T-cell (primary cell): ENCODE measurements at regions not wholly inside any gene's neighbourhood (a gene's known extent, or its start where the extent isn't known, plus 50 kb on each side); places are given as distances from the start of the nearest gene placed in this dataset.

ENCODE experiments used
- ATAC-seq, 4 experiments: fragments of 200-7000 bp in 3 of 4; fragments of 150-1000 bp in 1 of 4; cut with Tn5 transposase; replicated peaks in 1 of 4; 1 replicate in 3 of 4; 2 replicates in 1 of 4; pipeline ENCODE4 v1.10.0; 2021; ENCODE audit warnings: moderate library complexity in 3 of 4, mild to moderate bottlenecking in 2 of 4, moderate number of reproducible peaks in 1 of 4
- CTCF ChIA-PET, 2 donors: fragments of 300-600 bp; sonication (Branson Sonifier 250); formaldehyde crosslinking; loops; one replicate each; lab custom pipeline; 2022; ENCODE audit warnings: antibody characterized with exemption in 2 of 2; lab: Charles Lee
- POLR2A ChIA-PET, 2 donors: fragments of 300-600 bp; sonication (Branson Sonifier 250); formaldehyde crosslinking; loops; one replicate each; lab custom pipeline; 2022; ENCODE audit warnings: antibody characterized with exemption in 2 of 2; lab: Charles Lee
- DNase-seq, 35 experiments: peaks; one replicate each; pipeline versions ENCODE4 v3.0.0 to v3.0.0-alpha.2; 2013 to 2023
- H3K27ac ChIP-seq: one replicate; pipeline ENCODE4 v1.5.1; 2013; ENCODE audit warnings: low read length
- H3K27me3 ChIP-seq, 2 experiments: replicated peaks in 1 of 2; 1 replicate in 1 of 2; 2 replicates in 1 of 2; pipeline versions ENCODE4 v1.6.1 to v1.7.0; 2013; ENCODE audit warnings: low read length in 1 of 2, mixed read lengths in 1 of 2; ENCODE audit not compliant: control insufficient read depth in 2 of 2, insufficient read depth in 2 of 2; ENCODE audit errors: extremely low read depth in 1 of 2
- H3K36me3 ChIP-seq, 2 donors: 1 replicate in 1 of 2; 2 replicates in 1 of 2; pipeline versions ENCODE4 v1.6.1 to v1.7.0; 2013; ENCODE audit warnings: low read length in 1 of 2; ENCODE audit not compliant: control insufficient read depth in 2 of 2, insufficient read depth in 1 of 2; ENCODE audit errors: extremely low read depth in 1 of 2
- H3K4me1 ChIP-seq, 2 experiments: 1 replicate in 1 of 2; 2 replicates in 1 of 2; pipeline versions ENCODE4 v1.6.1 to v1.7.0; 2013; ENCODE audit warnings: low read length in 2 of 2, mixed read lengths in 1 of 2; ENCODE audit not compliant: insufficient read depth in 2 of 2, control insufficient read depth in 1 of 2; ENCODE audit errors: extremely low read depth in 1 of 2
- H3K4me3 ChIP-seq, 2 donors: 1 replicate in 1 of 2; 2 replicates in 1 of 2; pipeline versions ENCODE4 v1.5.1 to v1.7.0; 2013; ENCODE audit warnings: mild to moderate bottlenecking in 2 of 2, low read length in 1 of 2, moderate library complexity in 1 of 2; ENCODE audit not compliant: control insufficient read depth in 1 of 2; ENCODE audit errors: extremely low read depth in 1 of 2
- H3K9me3 ChIP-seq: 2 replicates; pipeline ENCODE4 v1.7.0; 2013
- H3K27ac Mint-ChIP-seq, 2 donors: one replicate each; pipeline ENCODE4 v1.8.0; 2020 to 2021; ENCODE audit warnings: mild to moderate bottlenecking in 2 of 2, mixed read lengths in 2 of 2
- H3K27me3 Mint-ChIP-seq, 2 donors: one replicate each; pipeline ENCODE4 v1.8.0; 2021 to 2022; ENCODE audit warnings: mixed read lengths in 2 of 2
- H3K36me3 Mint-ChIP-seq: one replicate; pipeline ENCODE4 v1.8.0; 2021; ENCODE audit warnings: mixed read lengths
- H3K4me1 Mint-ChIP-seq, 3 donors: one replicate each; pipeline ENCODE4 v1.8.0; 2020 to 2022; ENCODE audit warnings: mixed read lengths in 3 of 3, mild to moderate bottlenecking in 1 of 3
- H3K4me3 Mint-ChIP-seq, 3 donors: one replicate each; pipeline ENCODE4 v1.8.0; 2020 to 2022; ENCODE audit warnings: mild to moderate bottlenecking in 3 of 3, mixed read lengths in 3 of 3, moderate library complexity in 3 of 3
- H3K9me3 Mint-ChIP-seq, 3 donors: one replicate each; pipeline ENCODE4 v1.8.0; 2020 to 2022; ENCODE audit warnings: mixed read lengths in 3 of 3
- WGBS: methylation state at CpG from one replicate; pipeline ENCODE4 v1.1.5; 2013; ENCODE audit warnings: missing lambda C conversion rate; ENCODE audit not compliant: insufficient coverage; 5-methylcytosine and 5-hydroxymethylcytosine counted together

- WGBS = 9% methylated on average over 1 of the region's 2 CpGs
- no peak for ATAC-seq
- Histone ChIP-seq H3K9me3 (no peaks in the 10 kb centered on the region), H3K27me3 (no peaks in the 10 kb centered on the region), H3K36me3 (no peaks in the 10 kb centered on the region), H3K4me1 (no peaks in the 10 kb centered on the region), H3K27ac (no peak overlapping the region), H3K4me3 (no peak overlapping the region)
- CTCF ChIA-PET = no interaction called here
- Mint-ChIP-seq H3K27ac (no peak overlapping the region), H3K4me1 (no peaks in the 10 kb centered on the region), H3K9me3 (peaks cover 0 to 6% (median 0%) of the 10 kb centered on the region in 3 donors), H3K27me3 (no peaks in the 10 kb centered on the region), H3K36me3 (no peaks in the 10 kb centered on the region), H3K4me3 (no peak overlapping the region)
- no peak for DNase-seq
- POLR2A ChIA-PET = no interaction called here
Measured at GRCh38 chr20:39474879-39475278, 512.7 kb downstream of the DHX35 start.

GRCh38 chr20:39473536-39473935 lies 511.4 kb downstream of the DHX35 start:
- CTCF ChIA-PET = no interaction called here

GRCh38 chr20:39468703-39469102 lies 506.6 kb downstream of the DHX35 start:
- no peak overlapping the region for H3K4me3 ChIP-seq
- H3K4me1 ChIP-seq = no peaks in the 10 kb centered on the region
- H3K36me3 Mint-ChIP-seq = no peaks in the 10 kb centered on the region
- H3K27me3 Mint-ChIP-seq = peaks cover 2 to 5% of the 10 kb centered on the region in 2 donors
- no peak overlapping the region for H3K4me3 Mint-ChIP-seq
- H3K27ac ChIP-seq = no peak overlapping the region
- H3K9me3 Mint-ChIP-seq = peaks cover 5 to 11% (median 8%) of the 10 kb centered on the region in 3 donors
- ATAC-seq (no peak), DNase-seq (no peak)
- no peaks in the 10 kb centered on the region for H3K9me3 ChIP-seq
- no CpG with 5 or more reads among the region's 2 CpGs for WGBS
- H3K36me3 ChIP-seq = no peaks in the 10 kb centered on the region
- no peaks in the 10 kb centered on the region for H3K4me1 Mint-ChIP-seq
- POLR2A ChIA-PET = no interaction called here
- no peaks in the 10 kb centered on the region for H3K27me3 ChIP-seq
- CTCF ChIA-PET = no interaction called here
- no peak overlapping the region for H3K27ac Mint-ChIP-seq

More at GRCh38 chr20:39473536-39473935, 511.4 kb downstream of the DHX35 start:
- Mint-ChIP-seq H3K4me1 (no peaks in the 10 kb centered on the region), H3K9me3 (peaks cover 0 to 11% (median 8%) of the 10 kb centered on the region in 3 donors), H3K36me3 (no peaks in the 10 kb centered on the region), H3K27me3 (no peaks in the 10 kb centered on the region), H3K27ac (no peak overlapping the region), H3K4me3 (no peak overlapping the region)
- DNase-seq = no peak
- H3K9me3 ChIP-seq = no peaks in the 10 kb centered on the region
- no peaks in the 10 kb centered on the region for H3K4me1 ChIP-seq
- 93% methylated on average over 2 of the region's 4 CpGs for WGBS
- POLR2A ChIA-PET = no interaction called here
- H3K27me3 ChIP-seq = no peaks in the 10 kb centered on the region
- H3K36me3 ChIP-seq = no peaks in the 10 kb centered on the region
- no peak overlapping the region for H3K27ac ChIP-seq
- ATAC-seq = no peak
- no peak overlapping the region for H3K4me3 ChIP-seq

GRCh38 chr20:39464238-39464637 lies 502.1 kb downstream of the DHX35 start:
- ChIA-PET POLR2A (no interaction called here), CTCF (no interaction called here)
- Mint-ChIP-seq H3K9me3 (peaks cover under 1 to 5% (median 4%) of the 10 kb centered on the region in 3 donors), H3K27me3 (peaks cover 6 to 9% of the 10 kb centered on the region in 2 donors), H3K27ac (no peak overlapping the region), H3K4me1 (no peaks in the 10 kb centered on the region), H3K4me3 (no peak overlapping the region), H3K36me3 (no peaks in the 10 kb centered on the region)
- no peaks in the 10 kb centered on the region for H3K36me3 ChIP-seq
- DNase-seq = no peak
- no peak for ATAC-seq
- no peaks in the 10 kb centered on the region for H3K27me3 ChIP-seq
- H3K4me1 ChIP-seq = no peaks in the 10 kb centered on the region
- no peak overlapping the region for H3K27ac ChIP-seq
- H3K4me3 ChIP-seq = no peak overlapping the region
- WGBS = no CpG with 5 or more reads among the region's 1 CpG
- H3K9me3 ChIP-seq = no peaks in the 10 kb centered on the region

- Mint-ChIP-seq H3K4me1 (no peaks in the 10 kb centered on the region), H3K27ac (no peak overlapping the region), H3K4me3 (no peak overlapping the region), H3K36me3 (no peaks in the 10 kb centered on the region), H3K9me3 (peaks cover 0 to 8% (median 0%) of the 10 kb centered on the region in 3 donors), H3K27me3 (peaks cover 6 to 14% of the 10 kb centered on the region in 2 donors)
- ChIA-PET POLR2A (no interaction called here), CTCF (no interaction called here)
- H3K36me3 ChIP-seq = no peaks in the 10 kb centered on the region
- no peak for ATAC-seq
- no peaks in the 10 kb centered on the region for H3K9me3 ChIP-seq
- H3K4me1 ChIP-seq = no peaks in the 10 kb centered on the region
- H3K27me3 ChIP-seq = no peaks in the 10 kb centered on the region
- WGBS = 51% methylated on average over 2 of the region's 5 CpGs
- H3K27ac ChIP-seq = no peak overlapping the region
- no peak for DNase-seq
- H3K4me3 ChIP-seq = no peak overlapping the region
Measured at GRCh38 chr20:39462416-39462945, 500.3 kb downstream of the DHX35 start.

GRCh38 chr20:39458452-39458851 lies 496.3 kb downstream of the DHX35 start:
- DNase-seq (no peak), ATAC-seq (no peak)
- ChIA-PET CTCF (no interaction called here), POLR2A (no interaction called here)
- H3K27ac ChIP-seq = no peak overlapping the region
- H3K4me3 Mint-ChIP-seq = no peak overlapping the region
- WGBS = 90% methylated on average over 1 of the region's 1 CpG
- H3K36me3 Mint-ChIP-seq = no peaks in the 10 kb centered on the region
- H3K9me3 Mint-ChIP-seq = peaks cover 0 to 6% (median 0%) of the 10 kb centered on the region in 3 donors
- no peaks in the 10 kb centered on the region for H3K36me3 ChIP-seq
- peaks cover 4 to 13% of the 10 kb centered on the region in 2 donors for H3K27me3 Mint-ChIP-seq
- H3K4me1 ChIP-seq = no peaks in the 10 kb centered on the region
- no peak overlapping the region for H3K27ac Mint-ChIP-seq
- H3K4me1 Mint-ChIP-seq = no peaks in the 10 kb centered on the region
- H3K9me3 ChIP-seq = no peaks in the 10 kb centered on the region
- no peaks in the 10 kb centered on the region for H3K27me3 ChIP-seq
- H3K4me3 ChIP-seq = no peak overlapping the region

GRCh38 chr20:39453890-39454289 lies 491.7 kb downstream of the DHX35 start:
- CTCF ChIA-PET = no interaction called here
- peaks cover 0 to 9% of the 10 kb centered on the region in 2 donors for H3K27me3 Mint-ChIP-seq
- H3K27me3 ChIP-seq = no peaks in the 10 kb centered on the region
- no peak overlapping the region for H3K27ac Mint-ChIP-seq
- no peaks in the 10 kb centered on the region for H3K4me1 ChIP-seq
- H3K4me3 Mint-ChIP-seq = no peak overlapping the region
- DNase-seq = no peak
- no peak overlapping the region for H3K27ac ChIP-seq
- H3K36me3 Mint-ChIP-seq = no peaks in the 10 kb centered on the region
- ATAC-seq = no peak
- peaks cover 0 to 6% (median 4%) of the 10 kb centered on the region in 3 donors for H3K9me3 Mint-ChIP-seq
- H3K9me3 ChIP-seq = no peaks in the 10 kb centered on the region
- POLR2A ChIA-PET = no interaction called here
- H3K36me3 ChIP-seq = no peaks in the 10 kb centered on the region
- H3K4me3 ChIP-seq = no peak overlapping the region
- H3K4me1 Mint-ChIP-seq = no peaks in the 10 kb centered on the region
- 65% methylated on average over 6 of the region's 6 CpGs for WGBS
